ENCODE measurements at regions not wholly inside any gene's neighbourhood (a gene's known extent, or its start where the extent isn't known, plus 50 kb on each side); places are given as distances from the start of the nearest gene placed in this dataset.

GRCh38 chr4:177190995-177191580, 118.6 kb upstream of the NEIL3 start:
- TF ChIP-seq, protein P1, sequence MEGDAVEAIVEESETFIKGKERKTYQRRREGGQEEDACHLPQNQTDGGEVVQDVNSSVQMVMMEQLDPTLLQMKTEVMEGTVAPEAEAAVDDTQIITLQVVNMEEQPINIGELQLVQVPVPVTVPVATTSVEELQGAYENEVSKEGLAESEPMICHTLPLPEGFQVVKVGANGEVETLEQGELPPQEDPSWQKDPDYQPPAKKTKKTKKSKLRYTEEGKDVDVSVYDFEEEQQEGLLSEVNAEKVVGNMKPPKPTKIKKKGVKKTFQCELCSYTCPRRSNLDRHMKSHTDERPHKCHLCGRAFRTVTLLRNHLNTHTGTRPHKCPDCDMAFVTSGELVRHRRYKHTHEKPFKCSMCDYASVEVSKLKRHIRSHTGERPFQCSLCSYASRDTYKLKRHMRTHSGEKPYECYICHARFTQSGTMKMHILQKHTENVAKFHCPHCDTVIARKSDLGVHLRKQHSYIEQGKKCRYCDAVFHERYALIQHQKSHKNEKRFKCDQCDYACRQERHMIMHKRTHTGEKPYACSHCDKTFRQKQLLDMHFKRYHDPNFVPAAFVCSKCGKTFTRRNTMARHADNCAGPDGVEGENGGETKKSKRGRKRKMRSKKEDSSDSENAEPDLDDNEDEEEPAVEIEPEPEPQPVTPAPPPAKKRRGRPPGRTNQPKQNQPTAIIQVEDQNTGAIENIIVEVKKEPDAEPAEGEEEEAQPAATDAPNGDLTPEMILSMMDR (IDR thresholded peaks at IDR 0.05): no peak
- TF ChIP-seq POLR2A (IDR thresholded peaks at IDR 0.05): no peak

Measured in testis (tissue), 2 donors.